Suprapubic skin (tissue), 4 donors: ENCODE measurements at regions not wholly inside any gene's neighbourhood (a gene's known extent, or its start where the extent isn't known, plus 50 kb on each side); places are given as distances from the start of the nearest gene placed in this dataset.
A peak's percentile ranks its signal among the peaks of the same experiment; 100 is the strongest.

Source experiments
- DNase-seq, 2 donors: peaks; one replicate each; pipeline ENCODE4 v3.0.0-alpha.2; 2019; ENCODE audit warnings: low spot score in 2 of 2
- H3K27ac ChIP-seq: fragments of 200-600 bp; sonication (generic); one replicate; pipeline ENCODE4 v1.5.1; 2019
- H3K27me3 ChIP-seq: fragments of 200-600 bp; sonication (generic); one replicate; pipeline ENCODE4 v1.5.1; 2019
- H3K36me3 ChIP-seq: fragments of 200-600 bp; sonication (generic); one replicate; pipeline ENCODE4 v1.5.1; 2019
- H3K4me1 ChIP-seq: fragments of 200-600 bp; sonication (generic); one replicate; pipeline ENCODE4 v1.5.1; 2019
- H3K4me3 ChIP-seq: fragments of 200-600 bp; sonication (generic); one replicate; pipeline ENCODE4 v1.5.1; 2019; ENCODE audit warnings: mild to moderate bottlenecking
- H3K9me3 ChIP-seq: fragments of 200-600 bp; sonication (generic); one replicate; pipeline ENCODE4 v1.5.1; 2019
- CTCF ChIP-seq, 2 donors: fragments of 200-600 bp in 1 of 2; fragments of 450-650 bp in 1 of 2; sonication (generic) in 1 of 2; IDR thresholded peaks; one replicate each; pipeline ENCODE4 v1.5.1; 2016 to 2019; ENCODE audit warnings: antibody characterized with exemption in 2 of 2, mild to moderate bottlenecking in 1 of 2, moderate library complexity in 1 of 2
- EP300 ChIP-seq: sonication (generic); formaldehyde crosslinking; IDR thresholded peaks from one replicate; pipeline ENCODE4 v1.6.1; 2017; ENCODE audit warnings: antibody characterized with exemption
- POLR2A ChIP-seq, 2 donors: fragments of 450-650 bp; IDR thresholded peaks; one replicate each; pipeline ENCODE4 v1.6.1; 2017; ENCODE audit warnings: antibody characterized with exemption in 2 of 2, mild to moderate bottlenecking in 2 of 2, moderate library complexity in 2 of 2
- POLR2AphosphoS5 ChIP-seq, 3 donors: sonication (generic); formaldehyde crosslinking; IDR thresholded peaks; one replicate each; pipeline ENCODE4 v1.6.1; 2017; ENCODE audit warnings: antibody characterized with exemption in 3 of 3
- WGBS: methylation state at CpG from one replicate; pipeline ENCODE4 v1.1.5; 2018; 5-methylcytosine and 5-hydroxymethylcytosine counted together

- H3K4me1 ChIP-seq, result peaks cover 20% of the 10 kb centered on the region
Measured at GRCh38 chr11:112783945-112784322, 177.3 kb upstream of the NCAM1 start.

GRCh38 chr11:112784323-112785073 is 176.7 kb upstream of the NCAM1 start:
- WGBS, result 20% methylated on average over 21 of the region's 24 CpGs
- H3K4me3 ChIP-seq, result peak overlapping the region; percentile 17
- DNase-seq, result no peak
- H3K27me3 ChIP-seq, result peaks cover 9% of the 10 kb centered on the region
- H3K9me3 ChIP-seq, result no peaks in the 10 kb centered on the region
- TF ChIP-seq CTCF (IDR thresholded peaks at IDR 0.05) (no peak), POLR2AphosphoS5 (IDR thresholded peaks at IDR 0.05) (no peak), EP300 (no peak), POLR2A (IDR thresholded peaks at IDR 0.05) (no peak)
- peaks cover 20% of the 10 kb centered on the region for H3K4me1 ChIP-seq
- peak overlapping the region; percentile 69 for H3K27ac ChIP-seq
- no peaks in the 10 kb centered on the region for H3K36me3 ChIP-seq

More at GRCh38 chr11:112783945-112784322, 177.3 kb upstream of the NCAM1 start:
- Histone ChIP-seq H3K9me3 (no peaks in the 10 kb centered on the region), H3K27ac (no peak overlapping the region), H3K4me3 (no peak overlapping the region), H3K36me3 (no peaks in the 10 kb centered on the region), H3K27me3 (peaks cover 9% of the 10 kb centered on the region)
- TF ChIP-seq CTCF (IDR thresholded peaks at IDR 0.05) (no peak), POLR2AphosphoS5 (IDR thresholded peaks at IDR 0.05) (no peak), POLR2A (IDR thresholded peaks at IDR 0.05) (no peak), EP300 (no peak)
- 91% methylated on average over 4 of the region's 4 CpGs for WGBS
- no peak for DNase-seq

GRCh38 chr11:112785149-112785548 is 176.1 kb upstream of the NCAM1 start:
- Histone ChIP-seq H3K36me3 (no peaks in the 10 kb centered on the region), H3K4me1 (peaks cover 20% of the 10 kb centered on the region), H3K27ac (peak overlapping the region; percentile 69), H3K4me3 (peak overlapping the region; percentile 17), H3K27me3 (peaks cover 9% of the 10 kb centered on the region), H3K9me3 (no peaks in the 10 kb centered on the region)
- DNase-seq, result no peak
- TF ChIP-seq EP300 (no peak), POLR2AphosphoS5 (IDR thresholded peaks at IDR 0.05) (no peak), POLR2A (IDR thresholded peaks at IDR 0.05) (no peak), CTCF (IDR thresholded peaks at IDR 0.05) (no peak)
- 31% methylated on average over 6 of the region's 7 CpGs for WGBS

- WGBS, result 43% methylated on average over 3 of the region's 3 CpGs
- H3K27ac ChIP-seq, result peak overlapping the region; percentile 69
- TF ChIP-seq CTCF (IDR thresholded peaks at IDR 0.05), result no peak
- no peak for TF ChIP-seq POLR2A (IDR thresholded peaks at IDR 0.05)
- no peak for TF ChIP-seq EP300
- TF ChIP-seq POLR2AphosphoS5 (IDR thresholded peaks at IDR 0.05), result no peak
- DNase-seq, result no peak
- peaks cover 20% of the 10 kb centered on the region for H3K4me1 ChIP-seq
- peaks cover 9% of the 10 kb centered on the region for H3K27me3 ChIP-seq
- H3K36me3 ChIP-seq, result no peaks in the 10 kb centered on the region
- no peaks in the 10 kb centered on the region for H3K9me3 ChIP-seq
- H3K4me3 ChIP-seq, result peak overlapping the region; percentile 17
Measured at GRCh38 chr11:112785719-112786118, 175.5 kb upstream of the NCAM1 start.

- TF ChIP-seq EP300, result no peak
- TF ChIP-seq POLR2A (IDR thresholded peaks at IDR 0.05), result no peak
- WGBS, result 74% methylated on average over 3 of the region's 3 CpGs
- H3K4me3 ChIP-seq, result no peak overlapping the region
- peaks cover 20% of the 10 kb centered on the region for H3K4me1 ChIP-seq
- DNase-seq, result no peak
- no peaks in the 10 kb centered on the region for H3K9me3 ChIP-seq
- H3K36me3 ChIP-seq, result no peaks in the 10 kb centered on the region
- H3K27me3 ChIP-seq, result peaks cover 5% of the 10 kb centered on the region
- H3K27ac ChIP-seq, result no peak overlapping the region
Measured at GRCh38 chr11:112786196-112786595, 175.0 kb upstream of the NCAM1 start.
